ENCODE measurements at regions not wholly inside any gene's neighbourhood (a gene's known extent, or its start where the extent isn't known, plus 50 kb on each side); places are given as distances from the start of the nearest gene placed in this dataset.

GRCh38 chr6:139920776-139921100, 546.3 kb upstream of the CITED2 start:
- no peaks in the 10 kb centered on the region for H3K27me3 Mint-ChIP-seq (ENCODE audit: low read depth)
- H3K36me3 Mint-ChIP-seq (ENCODE audit: low read depth) = no peaks in the 10 kb centered on the region
- TF ChIP-seq CTCF (conservative IDR thresholded peaks at IDR 0.05) = no peak
- peaks cover 57% of the 10 kb centered on the region for H3K4me1 Mint-ChIP-seq
- H3K27ac Mint-ChIP-seq (ENCODE audit: unreplicated experiment) = peak overlapping the region; percentile 77
- DNase-seq (ENCODE audit: low read depth, low spot score) = no peak
- H3K4me3 Mint-ChIP-seq = no peak overlapping the region
- H3K9me3 Mint-ChIP-seq = peaks cover 12% of the 10 kb centered on the region

- Mint-ChIP-seq H3K27ac (ENCODE audit: unreplicated experiment) (peak overlapping the region; percentile 77), H3K4me1 (peaks cover 51% of the 10 kb centered on the region), H3K9me3 (peaks cover 12% of the 10 kb centered on the region), H3K27me3 (ENCODE audit: low read depth) (no peaks in the 10 kb centered on the region), H3K36me3 (ENCODE audit: low read depth) (no peaks in the 10 kb centered on the region), H3K4me3 (peak overlapping the region; percentile 14)
- no peak for DNase-seq (ENCODE audit: low read depth, low spot score)
- no peak for TF ChIP-seq CTCF (conservative IDR thresholded peaks at IDR 0.05)
Observed at GRCh38 chr6:139920027-139920775, 545.8 kb upstream of the CITED2 start.

DNA sequence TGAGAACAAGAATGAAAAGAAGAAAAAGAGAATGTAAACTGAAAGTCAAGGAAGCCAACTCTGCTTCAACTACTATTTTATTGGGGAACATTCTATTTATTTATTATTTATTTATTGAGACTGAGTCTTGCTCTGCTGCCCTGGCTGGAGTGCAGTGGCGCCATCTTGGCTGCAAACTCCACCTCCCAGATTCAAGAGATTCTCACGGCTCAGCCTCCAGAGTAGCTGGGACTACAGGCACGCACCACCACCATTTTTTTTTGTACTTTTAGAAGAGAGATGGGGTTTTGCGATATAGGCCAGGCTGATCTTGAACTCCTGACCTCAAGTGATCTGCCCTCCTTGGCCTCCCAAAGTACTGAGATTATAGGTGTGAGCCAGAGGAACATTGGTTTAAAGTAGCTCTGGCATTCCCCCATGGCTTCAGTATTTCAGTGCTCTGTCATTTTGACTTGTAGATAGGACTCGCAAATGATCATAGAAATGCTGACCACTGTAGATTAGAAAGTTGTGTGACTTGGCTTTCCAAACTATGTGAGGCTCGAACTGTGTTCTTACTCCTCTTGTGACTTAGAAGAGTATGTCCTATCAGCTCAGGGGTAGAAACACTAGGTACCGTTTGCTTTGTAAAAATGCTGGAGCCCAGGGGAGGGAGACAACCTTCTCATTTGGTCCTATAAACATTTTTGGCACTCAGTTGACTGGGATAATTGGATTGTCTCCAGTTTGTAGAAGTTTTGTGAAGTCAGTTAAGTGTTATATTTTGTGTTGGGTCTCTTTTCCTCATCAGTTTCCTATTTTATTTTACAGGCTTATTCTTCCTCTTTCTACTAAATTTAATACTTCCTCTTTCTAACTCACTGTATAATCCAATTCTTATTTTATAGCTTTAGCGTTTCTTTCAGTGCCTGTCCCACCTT, 544.9 kb upstream of the CITED2 start:
- no peak for DNase-seq (ENCODE audit: low read depth, low spot score)
- no peak for TF ChIP-seq CTCF (conservative IDR thresholded peaks at IDR 0.05)
- peaks cover 48% of the 10 kb centered on the region for H3K4me1 Mint-ChIP-seq
- H3K36me3 Mint-ChIP-seq (ENCODE audit: low read depth) = peaks cover 4% of the 10 kb centered on the region
- no peaks in the 10 kb centered on the region for H3K27me3 Mint-ChIP-seq (ENCODE audit: low read depth)
- peak overlapping the region; percentile 77 for H3K27ac Mint-ChIP-seq (ENCODE audit: unreplicated experiment)
- H3K9me3 Mint-ChIP-seq = peaks cover 12% of the 10 kb centered on the region
- no peak overlapping the region for H3K4me3 Mint-ChIP-seq

- H3K27me3 Mint-ChIP-seq (ENCODE audit: low read depth) = no peaks in the 10 kb centered on the region
Observed at GRCh38 chr6:139917951-139918630, 543.6 kb upstream of the CITED2 start.

More at GRCh38 chr6:139917951-139918630, 543.6 kb upstream of the CITED2 start:
- no peak for DNase-seq (ENCODE audit: low read depth, low spot score)
- Mint-ChIP-seq H3K27ac (ENCODE audit: unreplicated experiment) (peak overlapping the region; percentile 81), H3K4me1 (peaks cover 42% of the 10 kb centered on the region), H3K4me3 (peak overlapping the region; percentile 7), H3K9me3 (peaks cover 11% of the 10 kb centered on the region), H3K36me3 (ENCODE audit: low read depth) (peaks cover 7% of the 10 kb centered on the region)
- no peak for TF ChIP-seq CTCF (conservative IDR thresholded peaks at IDR 0.05)

Measured in neural crest cell (in vitro differentiated cells).